NCI-H2227 (cell line): ENCODE measurements at regions not wholly inside any gene's neighbourhood (a gene's known extent, or its start where the extent isn't known, plus 50 kb on each side); places are given as distances from the start of the nearest gene placed in this dataset.
"Not testable (repeated sequence)": the region's sequence is repeated elsewhere in the genome, so short reads cannot be mapped to it uniquely, and the experiment has no call there.

Experiments used
- DNase-seq: peaks from one replicate; lab custom pipeline; 2025; ENCODE audit not compliant: unreplicated experiment; lab: John Stamatoyannopoulos, UW

- DNase-seq: no peak
These were observed 699.6 kb downstream of the NYAP2 start for GRCh38 chr2:226098861-226099745.

GRCh38 chr2:226095058-226095457, 695.5 kb downstream of the NYAP2 start:
- no peak for DNase-seq

GRCh38 chr2:226093364-226093763, 693.9 kb downstream of the NYAP2 start:
- no peak for DNase-seq

GRCh38 chr2:226088366-226088674, 688.8 kb downstream of the NYAP2 start:
- no peak for DNase-seq

- DNase-seq: no peak
These were observed 688.2 kb downstream of the NYAP2 start for GRCh38 chr2:226087505-226088365.

GRCh38 chr2:226087051-226087450, 687.5 kb downstream of the NYAP2 start:
- no peak for DNase-seq

GRCh38 chr2:226086190-226086589, 686.7 kb downstream of the NYAP2 start:
- DNase-seq: no peak

GRCh38 chr2:226085425-226085824, 685.9 kb downstream of the NYAP2 start:
- not testable (repeated sequence) for DNase-seq

GRCh38 chr2:226080334-226080733, 680.8 kb downstream of the NYAP2 start:
- DNase-seq: no peak

GRCh38 chr2:226079671-226080181, 680.2 kb downstream of the NYAP2 start:
- DNase-seq: no peak

- DNase-seq: no peak
These were observed 679.7 kb downstream of the NYAP2 start for GRCh38 chr2:226079196-226079595.

GRCh38 chr2:226078666-226079065, 679.2 kb downstream of the NYAP2 start:
- no peak for DNase-seq

GRCh38 chr2:226077841-226078240, 678.3 kb downstream of the NYAP2 start:
- DNase-seq: no peak

- DNase-seq: no peak
These were observed 677.5 kb downstream of the NYAP2 start for GRCh38 chr2:226077031-226077430.

- DNase-seq: no peak
These were observed 677.0 kb downstream of the NYAP2 start for GRCh38 chr2:226076529-226076928.

- no peak for DNase-seq
These were observed 674.9 kb downstream of the NYAP2 start for GRCh38 chr2:226074391-226074790.

- DNase-seq: no peak
These were observed 674.1 kb downstream of the NYAP2 start for GRCh38 chr2:226073496-226074160.

GRCh38 chr2:226066873-226067272, 667.4 kb downstream of the NYAP2 start:
- DNase-seq: no peak

- DNase-seq: no peak
These were observed 666.9 kb downstream of the NYAP2 start for GRCh38 chr2:226066391-226066790.

- DNase-seq: no peak
These were observed 665.5 kb downstream of the NYAP2 start for GRCh38 chr2:226064932-226065570.
